Right ventricle myocardium superior (tissue), 1 donor: ENCODE measurements at regions not wholly inside any gene's neighbourhood (a gene's known extent, or its start where the extent isn't known, plus 50 kb on each side); places are given as distances from the start of the nearest gene placed in this dataset.
"Not testable (repeated sequence)": the region's sequence is repeated elsewhere in the genome, so short reads cannot be mapped to it uniquely, and the experiment has no call there.

Experiments
- ATAC-seq: fragments of 200-7000 bp; cut with Tn5 transposase; one replicate; pipeline ENCODE4 v1.9.1; 2020; ENCODE audit warnings: mild to moderate bottlenecking; ENCODE audit not compliant: poor library complexity
- DNase-seq: peaks from one replicate; pipeline ENCODE4 v3.0.0-alpha.2; 2020
- intact Hi-C: fragments of 100-400 bp; cut with DNase I; formaldehyde crosslinking; loops from one replicate; pipeline ENCODE4 v1.11.2; 2022
- donor health status: DM: no; HTN: yes; CAD: no; lungs with severe emphysema.

GRCh38 chr4:112838015-112838414 is 201.1 kb downstream of the LARP7 start:
- ATAC-seq, intact Hi-C loops, DNase-seq: not testable (repeated sequence)

DNA sequence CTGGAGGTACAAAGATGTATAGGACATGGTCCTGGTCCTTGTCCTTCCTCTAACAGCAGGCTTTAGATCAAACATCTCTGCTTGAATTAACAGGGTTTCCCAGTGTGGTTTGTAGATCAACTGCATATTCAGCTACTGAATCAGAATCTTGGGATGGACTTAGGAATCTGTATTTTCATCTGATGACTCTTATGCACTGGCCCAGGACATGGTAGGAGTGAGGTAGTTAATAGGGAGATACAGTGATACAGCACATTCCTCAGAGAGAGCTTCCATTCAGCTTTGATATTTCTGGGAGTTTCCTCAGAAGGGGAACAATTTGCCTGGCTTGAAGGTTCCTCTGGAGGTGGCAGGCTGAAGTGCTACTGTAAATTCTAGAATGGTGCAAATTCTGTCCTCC is 203.1 kb downstream of the LARP7 start:
- intact Hi-C loops: no loop called here
- DNase-seq (no peak), ATAC-seq (no peak)

- intact Hi-C loops: no loop called here
- ATAC-seq (no peak), DNase-seq (no peak)
These were observed 203.7 kb downstream of the LARP7 start for GRCh38 chr4:112840619-112841018.

DNA sequence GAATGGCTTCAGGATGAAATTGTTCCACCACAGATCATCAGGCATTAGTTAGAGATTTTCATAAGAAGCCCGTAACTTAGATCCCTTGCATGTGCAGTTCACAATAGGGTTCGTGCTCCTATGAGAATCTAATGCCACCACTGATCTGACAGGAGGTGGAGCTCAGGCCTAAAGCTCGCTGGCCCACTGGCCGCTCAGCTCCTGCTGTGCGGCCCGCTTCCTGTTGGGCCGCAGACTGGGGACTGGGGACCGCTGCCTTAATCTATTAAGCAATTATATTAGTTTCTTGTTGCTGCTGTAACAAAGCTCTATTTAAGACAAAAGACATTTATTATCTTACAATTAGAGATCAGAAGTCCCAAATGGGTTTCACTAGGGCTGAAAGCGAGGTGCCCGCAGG is 205.6 kb downstream of the LARP7 start:
- DNase-seq: no peak
- ATAC-seq: no peak
- intact Hi-C loops: no loop called here

- no peak for DNase-seq
- intact Hi-C loops: no loop called here
- no peak for ATAC-seq
These were observed 204.1 kb upstream of the ANK2 start for GRCh38 chr4:112845386-112845785.

- DNase-seq: no peak
- ATAC-seq: no peak
- intact Hi-C loops: no loop called here
These were observed 202.4 kb upstream of the ANK2 start for GRCh38 chr4:112847045-112847444.

GRCh38 chr4:112847781-112848180 is 201.7 kb upstream of the ANK2 start:
- intact Hi-C loops: no loop called here
- no peak for DNase-seq
- no peak for ATAC-seq

DNA sequence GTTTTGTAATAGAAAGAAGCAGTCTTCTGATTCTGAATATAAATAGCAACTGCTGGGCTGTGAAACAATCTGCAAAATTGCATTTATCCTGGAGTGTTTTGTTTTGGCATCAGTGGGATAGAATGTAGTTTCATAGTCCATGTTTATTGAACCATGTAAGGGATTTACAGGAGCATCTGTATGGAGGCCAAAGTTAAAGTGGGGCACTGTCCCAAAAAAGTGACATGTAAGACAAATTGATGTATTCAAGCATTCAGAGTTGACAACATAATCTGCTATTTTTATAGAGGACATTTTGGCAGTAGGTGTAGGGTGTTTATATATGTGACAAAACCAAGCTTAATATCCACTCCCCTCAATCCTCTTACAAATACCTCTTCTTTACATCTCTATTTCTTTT is 200.5 kb upstream of the ANK2 start:
- peak; percentile 56 for ATAC-seq
- intact Hi-C loops: no loop called here

GRCh38 chr4:112852601-112853000 is 196.9 kb upstream of the ANK2 start:
- intact Hi-C loops: no loop called here
- DNase-seq (no peak), ATAC-seq (no peak)

More for the DNA sequence above, 200.5 kb upstream of the ANK2 start:
- no peak for DNase-seq

- ATAC-seq (no peak), DNase-seq (no peak)
- intact Hi-C loops: no loop called here
These were observed 195.7 kb upstream of the ANK2 start for GRCh38 chr4:112853662-112854256.

- intact Hi-C loops: no loop called here
- DNase-seq (no peak), ATAC-seq (no peak)
These were observed 195.0 kb upstream of the ANK2 start for GRCh38 chr4:112854420-112854819.

DNA sequence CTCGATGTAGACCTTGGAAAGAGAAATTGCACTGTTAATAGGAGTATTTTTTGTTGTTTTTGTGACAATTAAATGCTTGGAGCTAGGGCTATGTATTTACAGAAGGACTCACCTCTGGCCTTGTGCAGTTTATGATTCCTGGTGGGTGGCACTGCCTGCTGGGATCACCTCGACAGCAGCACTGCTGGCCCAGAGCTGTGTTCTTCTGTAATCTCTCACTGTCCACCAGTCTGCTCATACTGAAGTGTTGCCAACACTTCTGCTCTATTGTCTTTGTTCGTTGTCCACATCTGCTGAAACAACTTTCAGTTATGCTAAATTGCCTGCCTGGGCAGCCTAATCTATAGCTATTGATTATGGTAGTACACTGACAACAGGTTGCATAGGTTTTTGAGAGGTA is 194.4 kb upstream of the ANK2 start:
- DNase-seq (no peak), ATAC-seq (peak; percentile 77)

GRCh38 chr4:112857461-112857860 is 192.0 kb upstream of the ANK2 start:
- intact Hi-C loops: no loop called here
- no peak for ATAC-seq
- no peak for DNase-seq

More for the DNA sequence above, 194.4 kb upstream of the ANK2 start:
- intact Hi-C loops: no loop called here

DNA sequence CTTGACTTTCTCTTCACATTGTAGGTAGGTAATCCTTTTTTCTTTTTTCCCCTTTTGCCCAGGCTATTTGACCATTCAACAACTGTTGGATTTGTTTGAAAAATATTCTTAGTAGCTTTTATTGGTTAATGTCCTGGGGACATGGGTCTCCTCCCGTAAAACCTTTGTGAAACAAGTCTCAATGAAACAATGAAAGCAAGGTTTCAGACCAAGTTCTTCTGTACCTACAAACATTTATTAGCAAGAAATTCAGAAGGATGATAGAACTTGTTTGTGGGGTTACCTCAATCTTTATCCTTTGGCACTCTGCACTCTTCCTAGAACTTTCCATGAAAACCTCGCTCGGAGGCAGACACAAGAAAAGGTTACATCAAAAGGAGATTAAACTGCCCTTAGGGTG is 190.7 kb upstream of the ANK2 start:
- intact Hi-C loops: no loop called here
- DNase-seq: no peak
- no peak for ATAC-seq

- intact Hi-C loops: no loop called here
- ATAC-seq: no peak
- no peak for DNase-seq
These were observed 189.8 kb upstream of the ANK2 start for GRCh38 chr4:112859456-112860184.

- ATAC-seq: peak; percentile 20
- intact Hi-C loops: no loop called here
- DNase-seq: no peak
These were observed 188.4 kb upstream of the ANK2 start for GRCh38 chr4:112860830-112861690.

GRCh38 chr4:112861691-112862674 is 187.5 kb upstream of the ANK2 start:
- DNase-seq (no peak), ATAC-seq (no peak)
- intact Hi-C loops: no loop called here

DNA sequence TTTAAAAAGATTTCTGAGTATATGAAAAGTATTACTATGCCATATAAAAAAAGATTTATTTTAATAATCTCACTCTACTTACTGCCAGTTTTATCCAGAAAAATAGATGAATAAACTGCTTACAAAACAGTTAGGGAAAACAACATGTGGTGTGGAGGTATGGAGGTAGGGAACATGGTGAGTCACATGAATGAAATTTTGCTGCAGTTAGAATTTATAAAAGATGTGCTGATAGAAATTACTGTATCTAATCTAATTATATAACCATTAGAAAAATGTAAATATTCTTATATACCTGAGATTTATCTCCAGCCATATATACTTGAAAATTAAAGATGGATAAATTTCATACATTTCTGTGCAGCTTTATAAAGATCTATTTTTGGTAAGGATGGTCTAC is 184.0 kb upstream of the ANK2 start:
- intact Hi-C loops: no loop called here
- ATAC-seq (no peak), DNase-seq (no peak)

DNA sequence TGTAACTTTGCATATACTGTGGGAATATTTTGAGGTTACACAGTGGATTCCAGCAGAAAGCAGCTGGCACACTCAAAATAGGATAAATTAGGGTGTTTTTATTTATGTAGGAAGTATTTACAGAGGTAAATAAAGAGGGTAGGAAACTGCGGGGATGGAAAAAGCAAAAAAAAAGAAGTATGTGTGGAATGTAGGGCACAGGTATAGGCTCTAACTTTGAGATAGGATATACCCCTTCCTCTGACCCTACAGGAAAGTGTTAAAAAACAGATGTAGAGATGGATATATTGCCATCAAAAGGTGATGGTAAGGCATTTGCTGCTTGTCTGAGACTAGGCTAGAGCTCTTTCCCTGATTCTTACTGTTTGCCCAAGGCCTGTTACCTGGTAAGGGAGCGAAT is 173.1 kb upstream of the ANK2 start:
- intact Hi-C loops: no loop called here
- DNase-seq (no peak), ATAC-seq (no peak)
